Liver (tissue), 3 donors: ENCODE measurements at regions not wholly inside any gene's neighbourhood (a gene's known extent, or its start where the extent isn't known, plus 50 kb on each side); places are given as distances from the start of the nearest gene placed in this dataset.

ENCODE experiments used
- ATF3 ChIP-seq: IDR thresholded peaks from 2 replicates; pipeline ENCODE4 v1.6.1; 2016; ENCODE audit warnings: antibody characterized with exemption
- EGR1 ChIP-seq, 2 donors: IDR thresholded peaks; 2 replicates each; pipeline ENCODE4 v1.6.1; 2016 to 2018; ENCODE audit warnings: antibody characterized with exemption in 2 of 2, low read depth in 2 of 2
- GABPA ChIP-seq, 2 donors: IDR thresholded peaks in 1 of 2; conservative IDR thresholded peaks in 1 of 2; 2 replicates each; pipeline ENCODE4 v1.6.1; 2016; ENCODE audit warnings: antibody characterized with exemption in 2 of 2, mild to moderate bottlenecking in 1 of 2, moderate library complexity in 1 of 2
- RAD21 ChIP-seq, 2 donors: IDR thresholded peaks; 2 replicates each; pipeline ENCODE4 v1.6.1; 2016; ENCODE audit warnings: antibody characterized with exemption in 2 of 2, mild to moderate bottlenecking in 2 of 2
- RXRA ChIP-seq, 2 donors: IDR thresholded peaks; 2 replicates each; pipeline ENCODE4 v1.6.1; 2017 to 2018; ENCODE audit warnings: antibody characterized with exemption in 2 of 2, mild to moderate bottlenecking in 1 of 2
- YY1 ChIP-seq: IDR thresholded peaks from 2 replicates; pipeline ENCODE4 v1.6.1; 2016; ENCODE audit warnings: antibody characterized with exemption, mild to moderate bottlenecking
- TF ChIP-seq, protein P1 (sequence below): fragments of 150-350 bp; IDR thresholded peaks from 2 replicates; pipeline ENCODE4 v1.5.1; 2017; ENCODE audit warnings: improper control_type of control experiment, low read depth, low read length; ENCODE audit not compliant: missing input control
- TF ChIP-seq, protein P2 (sequence below): IDR thresholded peaks from 2 replicates; pipeline ENCODE4 v1.6.1; 2016; ENCODE audit warnings: antibody characterized with exemption
- TF ChIP-seq, protein P3 (sequence below): IDR thresholded peaks from 2 replicates; pipeline ENCODE4 v1.6.1; 2016; ENCODE audit warnings: antibody characterized with exemption, mild to moderate bottlenecking
- donor health status: healthy.
- donor health status: healthy.

DNA sequence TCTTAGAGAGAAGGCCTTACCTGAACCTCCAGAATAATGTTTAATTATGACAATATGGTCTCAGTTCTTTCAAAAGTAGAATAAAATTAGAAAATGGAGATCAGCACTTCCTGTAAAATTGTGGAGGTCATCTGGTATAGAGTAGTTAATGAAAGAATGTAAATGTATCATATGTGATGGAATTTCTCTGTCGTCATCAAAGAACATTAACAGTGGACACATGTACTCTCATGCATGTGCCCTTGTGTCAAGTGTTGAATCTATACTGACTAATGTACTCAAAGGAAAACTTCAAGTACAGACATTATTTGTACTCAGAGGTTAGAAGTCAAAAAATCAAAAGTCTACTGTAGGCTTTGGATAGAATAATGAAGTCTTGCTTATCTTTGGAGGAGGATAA lies 129.2 kb upstream of the MYOCD start:
- TF ChIP-seq RAD21 (IDR thresholded peaks at IDR 0.05) = no peak
- TF ChIP-seq, protein P1, sequence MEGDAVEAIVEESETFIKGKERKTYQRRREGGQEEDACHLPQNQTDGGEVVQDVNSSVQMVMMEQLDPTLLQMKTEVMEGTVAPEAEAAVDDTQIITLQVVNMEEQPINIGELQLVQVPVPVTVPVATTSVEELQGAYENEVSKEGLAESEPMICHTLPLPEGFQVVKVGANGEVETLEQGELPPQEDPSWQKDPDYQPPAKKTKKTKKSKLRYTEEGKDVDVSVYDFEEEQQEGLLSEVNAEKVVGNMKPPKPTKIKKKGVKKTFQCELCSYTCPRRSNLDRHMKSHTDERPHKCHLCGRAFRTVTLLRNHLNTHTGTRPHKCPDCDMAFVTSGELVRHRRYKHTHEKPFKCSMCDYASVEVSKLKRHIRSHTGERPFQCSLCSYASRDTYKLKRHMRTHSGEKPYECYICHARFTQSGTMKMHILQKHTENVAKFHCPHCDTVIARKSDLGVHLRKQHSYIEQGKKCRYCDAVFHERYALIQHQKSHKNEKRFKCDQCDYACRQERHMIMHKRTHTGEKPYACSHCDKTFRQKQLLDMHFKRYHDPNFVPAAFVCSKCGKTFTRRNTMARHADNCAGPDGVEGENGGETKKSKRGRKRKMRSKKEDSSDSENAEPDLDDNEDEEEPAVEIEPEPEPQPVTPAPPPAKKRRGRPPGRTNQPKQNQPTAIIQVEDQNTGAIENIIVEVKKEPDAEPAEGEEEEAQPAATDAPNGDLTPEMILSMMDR = no peak
- TF ChIP-seq, protein P2, sequence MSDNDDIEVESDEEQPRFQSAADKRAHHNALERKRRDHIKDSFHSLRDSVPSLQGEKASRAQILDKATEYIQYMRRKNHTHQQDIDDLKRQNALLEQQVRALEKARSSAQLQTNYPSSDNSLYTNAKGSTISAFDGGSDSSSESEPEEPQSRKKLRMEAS = no peak
- no peak for TF ChIP-seq EGR1 (IDR thresholded peaks at IDR 0.05; ENCODE audit: low read depth in 2 of 2)
- no peak for TF ChIP-seq ATF3
- TF ChIP-seq GABPA (IDR thresholded peaks at IDR 0.05 in 1 of 2, conservative IDR thresholded peaks at IDR 0.05 in 1 of 2) = no peak
- TF ChIP-seq, protein P3, sequence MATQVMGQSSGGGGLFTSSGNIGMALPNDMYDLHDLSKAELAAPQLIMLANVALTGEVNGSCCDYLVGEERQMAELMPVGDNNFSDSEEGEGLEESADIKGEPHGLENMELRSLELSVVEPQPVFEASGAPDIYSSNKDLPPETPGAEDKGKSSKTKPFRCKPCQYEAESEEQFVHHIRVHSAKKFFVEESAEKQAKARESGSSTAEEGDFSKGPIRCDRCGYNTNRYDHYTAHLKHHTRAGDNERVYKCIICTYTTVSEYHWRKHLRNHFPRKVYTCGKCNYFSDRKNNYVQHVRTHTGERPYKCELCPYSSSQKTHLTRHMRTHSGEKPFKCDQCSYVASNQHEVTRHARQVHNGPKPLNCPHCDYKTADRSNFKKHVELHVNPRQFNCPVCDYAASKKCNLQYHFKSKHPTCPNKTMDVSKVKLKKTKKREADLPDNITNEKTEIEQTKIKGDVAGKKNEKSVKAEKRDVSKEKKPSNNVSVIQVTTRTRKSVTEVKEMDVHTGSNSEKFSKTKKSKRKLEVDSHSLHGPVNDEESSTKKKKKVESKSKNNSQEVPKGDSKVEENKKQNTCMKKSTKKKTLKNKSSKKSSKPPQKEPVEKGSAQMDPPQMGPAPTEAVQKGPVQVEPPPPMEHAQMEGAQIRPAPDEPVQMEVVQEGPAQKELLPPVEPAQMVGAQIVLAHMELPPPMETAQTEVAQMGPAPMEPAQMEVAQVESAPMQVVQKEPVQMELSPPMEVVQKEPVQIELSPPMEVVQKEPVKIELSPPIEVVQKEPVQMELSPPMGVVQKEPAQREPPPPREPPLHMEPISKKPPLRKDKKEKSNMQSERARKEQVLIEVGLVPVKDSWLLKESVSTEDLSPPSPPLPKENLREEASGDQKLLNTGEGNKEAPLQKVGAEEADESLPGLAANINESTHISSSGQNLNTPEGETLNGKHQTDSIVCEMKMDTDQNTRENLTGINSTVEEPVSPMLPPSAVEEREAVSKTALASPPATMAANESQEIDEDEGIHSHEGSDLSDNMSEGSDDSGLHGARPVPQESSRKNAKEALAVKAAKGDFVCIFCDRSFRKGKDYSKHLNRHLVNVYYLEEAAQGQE = no peak
- no peak for TF ChIP-seq YY1
- no peak for TF ChIP-seq RXRA (IDR thresholded peaks at IDR 0.05)
